T-helper 17 cell (primary cell): ENCODE measurements at regions not wholly inside any gene's neighbourhood (a gene's known extent, or its start where the extent isn't known, plus 50 kb on each side); places are given as distances from the start of the nearest gene placed in this dataset.

ENCODE experiments used
- ATAC-seq: fragments of 150-1000 bp; cut with Tn5 transposase; 2 replicates; pipeline ENCODE4 v1.10.0; 2021; ENCODE audit warnings: mild to moderate bottlenecking, moderate library complexity
- DNase-seq, 3 donors: peaks; one replicate each; pipeline versions ENCODE4 v3.0.0 to v3.0.0-alpha.2; 2020 to 2021
- H3K9me3 ChIP-seq: one replicate; pipeline ENCODE4 v1.7.0; 2013; ENCODE audit warnings: low read length, mild to moderate bottlenecking; ENCODE audit not compliant: control insufficient read depth, poor library complexity, severe bottlenecking
- H3K27ac Mint-ChIP-seq: one replicate; pipeline ENCODE4 v1.8.0; 2022; ENCODE audit warnings: mild to moderate bottlenecking, moderate library complexity, mixed read lengths
- H3K27me3 Mint-ChIP-seq: one replicate; pipeline ENCODE4 v1.8.0; 2022; ENCODE audit warnings: mixed read lengths
- H3K36me3 Mint-ChIP-seq: one replicate; pipeline ENCODE4 v1.8.0; 2022; ENCODE audit warnings: low read depth, mixed read lengths
- H3K4me1 Mint-ChIP-seq: one replicate; pipeline ENCODE4 v1.8.0; 2022; ENCODE audit warnings: mild to moderate bottlenecking, mixed read lengths
- H3K4me3 Mint-ChIP-seq: one replicate; pipeline ENCODE4 v1.8.0; 2022; ENCODE audit warnings: mild to moderate bottlenecking, moderate library complexity, mixed read lengths

DNA sequence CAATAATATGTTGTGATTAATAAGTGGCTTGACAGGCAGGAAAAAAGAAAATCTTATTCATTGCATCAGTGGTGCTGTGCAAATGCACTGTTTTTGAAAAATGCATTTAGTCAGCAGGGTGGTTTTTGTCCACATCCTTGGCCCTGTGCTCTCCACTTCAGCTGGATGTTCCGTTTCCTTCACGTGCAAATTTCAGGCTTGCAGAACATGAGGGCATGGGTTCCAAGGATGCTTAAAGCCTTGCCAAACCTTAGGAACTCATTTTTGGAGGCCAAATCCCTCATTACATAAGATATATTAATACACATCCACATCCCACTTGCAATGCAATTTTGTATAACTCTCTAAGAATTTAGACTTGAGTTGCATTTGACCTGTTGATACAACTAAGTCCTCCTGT lies 410.1 kb downstream of the PRDM2 start:
- H3K4me3 Mint-ChIP-seq, result no peak overlapping the region
- H3K27me3 Mint-ChIP-seq, result peaks cover 18% of the 10 kb centered on the region
- no peaks in the 10 kb centered on the region for H3K4me1 Mint-ChIP-seq
- no peak for DNase-seq
- H3K9me3 ChIP-seq, result no peaks in the 10 kb centered on the region
- no peaks in the 10 kb centered on the region for H3K36me3 Mint-ChIP-seq
- no peak overlapping the region for H3K27ac Mint-ChIP-seq
- ATAC-seq, result no peak

DNA sequence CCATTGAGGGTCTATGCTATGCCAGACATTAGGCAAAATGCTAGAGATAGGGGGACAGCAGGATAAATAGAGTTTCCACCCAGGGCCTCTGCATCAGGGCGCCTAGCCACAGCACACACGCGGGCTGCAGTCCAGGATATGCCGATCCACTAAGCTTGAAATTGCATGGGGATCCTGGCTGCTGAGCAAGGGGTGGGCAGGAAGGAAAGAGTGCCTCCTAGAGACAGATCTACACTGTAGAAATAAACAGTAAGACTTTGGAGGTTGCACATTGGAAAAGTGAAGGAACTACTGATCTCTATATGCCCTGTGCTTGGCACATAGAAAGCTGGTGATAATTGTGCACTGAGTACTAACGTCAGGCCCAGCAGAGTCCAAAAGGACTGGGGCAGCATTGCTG lies 411.1 kb downstream of the PRDM2 start:
- ATAC-seq (no peak), DNase-seq (no peak)
- Mint-ChIP-seq H3K27me3 (peaks cover 25% of the 10 kb centered on the region), H3K36me3 (no peaks in the 10 kb centered on the region), H3K4me1 (no peaks in the 10 kb centered on the region), H3K27ac (no peak overlapping the region), H3K4me3 (no peak overlapping the region)
- H3K9me3 ChIP-seq, result no peaks in the 10 kb centered on the region

DNA sequence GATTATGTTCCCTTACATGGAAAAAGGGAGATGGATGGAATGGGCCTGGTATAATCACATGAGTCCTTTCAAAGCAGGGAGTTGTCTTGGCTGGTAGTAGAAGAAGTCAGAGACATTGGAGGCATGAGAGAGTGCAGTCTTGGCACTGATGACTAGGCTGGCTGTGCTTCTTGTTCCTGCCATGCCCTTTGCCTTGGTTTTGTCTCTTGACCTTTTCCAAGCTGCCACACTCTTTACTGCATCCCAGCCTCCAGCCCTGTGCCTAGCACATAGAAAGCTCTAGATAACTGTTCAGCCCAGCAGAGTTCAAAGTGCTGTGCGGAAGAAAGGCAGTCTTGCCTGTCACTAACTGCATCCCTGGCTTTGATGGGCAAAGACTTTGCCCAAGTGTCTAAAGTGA lies 412.6 kb downstream of the PRDM2 start:
- Mint-ChIP-seq H3K27ac (no peak overlapping the region), H3K27me3 (peaks cover 25% of the 10 kb centered on the region), H3K4me3 (no peak overlapping the region), H3K4me1 (no peaks in the 10 kb centered on the region), H3K36me3 (no peaks in the 10 kb centered on the region)
- no peak for ATAC-seq
- no peaks in the 10 kb centered on the region for H3K9me3 ChIP-seq
- DNase-seq, result no peak

DNA sequence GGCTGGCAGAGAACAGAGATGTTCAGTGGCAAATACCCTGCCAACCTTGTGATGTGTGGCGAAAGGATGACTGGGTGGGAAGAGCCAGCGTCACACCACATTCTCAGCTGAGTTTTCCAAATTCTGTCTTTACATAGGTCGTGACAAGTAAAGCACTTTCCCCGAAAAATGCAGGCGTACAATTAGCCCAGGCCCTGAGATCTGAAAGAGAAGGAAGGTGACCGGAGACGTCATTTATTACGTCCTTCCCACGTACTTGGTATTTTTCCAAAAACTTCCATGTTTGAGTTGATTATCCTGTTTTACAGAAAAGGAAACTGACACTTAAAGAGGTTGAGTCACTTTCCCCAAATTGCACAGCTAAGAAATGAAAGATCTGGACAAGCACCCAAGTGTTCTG lies 413.3 kb downstream of the PRDM2 start:
- no peak overlapping the region for H3K27ac Mint-ChIP-seq
- H3K36me3 Mint-ChIP-seq, result no peaks in the 10 kb centered on the region
- H3K27me3 Mint-ChIP-seq, result peaks cover 25% of the 10 kb centered on the region
- no peaks in the 10 kb centered on the region for H3K9me3 ChIP-seq
- no peak for ATAC-seq
- no peak for DNase-seq
- H3K4me1 Mint-ChIP-seq, result no peaks in the 10 kb centered on the region
- H3K4me3 Mint-ChIP-seq, result no peak overlapping the region

DNA sequence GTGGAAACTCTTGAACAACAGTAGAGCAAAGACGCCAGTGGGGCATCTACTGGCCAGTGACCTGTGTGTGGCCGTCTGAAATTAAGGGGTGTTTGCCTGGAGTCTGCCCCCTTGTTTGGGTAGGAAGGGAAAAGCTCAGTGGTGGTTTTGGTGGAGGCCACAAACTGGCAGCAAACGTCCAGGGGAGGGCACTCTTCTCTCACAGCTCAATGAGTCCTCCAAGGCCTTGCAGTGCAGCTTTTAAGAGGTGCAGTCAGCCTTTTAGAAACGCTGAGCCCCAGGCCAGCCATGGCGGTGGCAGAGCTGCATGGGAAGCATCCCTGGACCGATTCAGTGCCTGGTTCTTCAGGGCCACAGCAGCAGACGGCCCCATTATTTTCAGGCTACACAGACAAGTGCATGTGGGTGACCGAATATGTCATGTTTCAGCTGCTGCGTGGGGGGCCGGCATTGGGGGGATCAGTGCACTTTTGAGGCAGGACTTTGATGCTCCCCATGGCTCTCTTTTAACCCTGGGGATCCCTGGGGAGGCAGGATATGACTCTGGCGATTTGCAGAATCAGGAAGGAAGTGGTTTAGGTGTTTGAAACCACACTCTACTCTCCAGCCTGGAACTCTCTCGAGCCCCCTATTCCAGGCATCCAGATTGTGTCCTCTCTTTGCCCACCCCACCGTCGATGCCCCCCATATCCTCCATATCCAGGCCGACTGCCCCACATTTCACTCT lies 414.0 kb downstream of the PRDM2 start:
- Mint-ChIP-seq H3K27me3 (peaks cover 25% of the 10 kb centered on the region), H3K4me1 (no peaks in the 10 kb centered on the region), H3K36me3 (no peaks in the 10 kb centered on the region), H3K4me3 (no peak overlapping the region), H3K27ac (no peak overlapping the region)
- no peak for DNase-seq
- ATAC-seq, result no peak
- no peaks in the 10 kb centered on the region for H3K9me3 ChIP-seq

DNA sequence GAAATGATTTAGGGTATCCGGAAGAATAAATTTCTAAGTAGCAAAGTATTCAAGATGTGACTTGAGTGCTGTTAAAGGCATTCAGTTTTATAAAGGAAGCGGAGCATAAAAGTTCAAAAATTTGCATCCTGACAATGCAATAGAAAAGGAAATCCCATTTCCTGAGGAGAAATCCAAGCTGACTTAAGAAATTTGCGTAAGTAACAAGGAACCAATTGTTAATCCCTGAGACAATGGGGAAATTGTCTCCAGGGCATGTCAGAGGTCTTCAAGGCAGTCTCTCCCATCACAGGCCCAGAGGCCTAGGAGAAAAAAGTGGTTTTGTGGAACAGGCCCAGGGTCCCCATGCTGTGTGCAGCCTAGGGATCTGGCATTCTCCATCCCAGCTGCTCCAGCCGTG lies 416.0 kb downstream of the PRDM2 start:
- Mint-ChIP-seq H3K4me1 (no peaks in the 10 kb centered on the region), H3K4me3 (no peak overlapping the region), H3K27me3 (peaks cover 25% of the 10 kb centered on the region), H3K36me3 (no peaks in the 10 kb centered on the region), H3K27ac (no peak overlapping the region)
- no peak for ATAC-seq
- no peaks in the 10 kb centered on the region for H3K9me3 ChIP-seq
- no peak for DNase-seq

DNA sequence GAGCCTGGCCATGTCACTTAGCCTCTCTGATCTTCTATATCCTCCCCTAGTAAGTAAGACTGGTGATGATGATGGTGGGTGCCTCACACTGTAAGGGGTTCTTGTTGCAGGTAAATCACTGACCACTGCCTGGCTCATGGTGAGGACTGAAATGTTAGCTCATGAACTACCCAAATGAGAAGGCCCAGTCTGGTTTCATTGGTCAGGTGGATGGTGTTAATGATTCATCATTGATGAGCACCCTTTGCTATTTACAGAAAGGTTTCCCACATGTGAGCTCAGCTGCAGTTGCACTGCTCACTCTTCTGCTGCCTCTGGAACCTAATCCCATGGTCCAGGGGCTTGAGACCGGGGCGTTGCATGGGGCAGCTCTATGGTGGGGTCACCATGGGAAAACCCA lies 417.7 kb downstream of the PRDM2 start:
- ATAC-seq (no peak), DNase-seq (no peak)
- no peak overlapping the region for H3K4me3 Mint-ChIP-seq
- no peaks in the 10 kb centered on the region for H3K9me3 ChIP-seq
- H3K36me3 Mint-ChIP-seq, result no peaks in the 10 kb centered on the region
- no peaks in the 10 kb centered on the region for H3K4me1 Mint-ChIP-seq
- no peak overlapping the region for H3K27ac Mint-ChIP-seq
- peaks cover 25% of the 10 kb centered on the region for H3K27me3 Mint-ChIP-seq

DNA sequence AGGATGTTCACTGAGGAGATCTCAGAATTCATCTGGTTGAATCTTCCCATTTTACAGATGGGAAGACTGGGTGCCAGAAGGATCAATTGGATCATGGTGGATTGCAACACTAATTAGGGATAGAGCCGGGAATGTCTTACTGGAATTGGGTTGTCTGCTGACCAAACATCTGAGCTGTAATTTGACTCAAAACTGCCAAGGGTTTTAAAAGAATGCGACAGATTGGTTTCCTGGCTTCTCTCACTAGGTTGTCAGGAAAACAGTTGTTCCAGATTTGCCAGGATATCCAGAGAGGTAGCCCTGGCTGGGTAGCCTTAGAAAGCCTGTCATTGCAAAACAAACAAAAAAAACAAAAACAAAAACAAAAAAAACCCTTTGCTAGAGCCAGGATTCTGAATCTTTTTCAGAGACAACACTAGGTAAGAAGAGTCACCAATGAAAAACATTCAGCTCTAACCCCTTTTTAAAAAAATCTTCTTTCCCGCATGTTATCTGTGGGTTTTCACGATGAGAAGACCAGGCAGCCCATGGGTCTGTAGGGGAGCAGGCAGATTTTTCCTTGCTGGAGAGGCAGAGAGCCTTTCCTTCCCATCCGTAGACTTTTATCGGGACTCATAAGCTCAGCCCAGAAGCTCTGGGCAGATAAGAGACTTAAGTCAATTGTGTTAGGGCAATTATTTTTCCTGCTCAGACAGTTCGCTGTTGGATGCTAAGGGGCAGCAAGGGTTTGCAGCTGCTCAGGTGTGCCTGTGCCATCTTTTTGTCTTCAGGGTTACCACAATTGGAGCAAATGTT lies 418.9 kb downstream of the PRDM2 start:
- H3K36me3 Mint-ChIP-seq, result no peaks in the 10 kb centered on the region
- H3K27ac Mint-ChIP-seq, result no peak overlapping the region
- H3K4me3 Mint-ChIP-seq, result no peak overlapping the region
- no peaks in the 10 kb centered on the region for H3K9me3 ChIP-seq
- no peak for ATAC-seq
- H3K27me3 Mint-ChIP-seq, result peaks cover 16% of the 10 kb centered on the region
- H3K4me1 Mint-ChIP-seq, result no peaks in the 10 kb centered on the region
- no peak for DNase-seq

DNA sequence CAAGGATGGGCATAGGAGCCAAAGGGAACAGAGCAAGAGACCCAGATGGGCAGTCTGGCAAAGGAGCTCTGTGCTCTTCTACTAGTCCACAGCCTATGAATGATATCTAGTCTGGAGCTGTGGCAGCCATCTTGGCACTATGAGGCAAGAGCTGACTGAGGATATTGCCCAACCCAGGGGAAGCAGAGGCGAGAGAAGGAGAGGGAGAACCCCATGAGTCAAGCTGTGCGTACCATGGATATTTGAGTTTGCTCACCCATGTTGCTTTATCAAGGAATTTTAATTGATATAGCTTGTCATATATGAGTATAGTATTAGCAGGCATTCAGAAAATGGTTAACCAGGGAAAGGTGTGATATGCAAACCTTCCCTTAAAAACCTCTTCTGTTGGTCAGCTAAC lies 420.9 kb downstream of the PRDM2 start:
- no peaks in the 10 kb centered on the region for H3K9me3 ChIP-seq
- DNase-seq (no peak), ATAC-seq (no peak)
- Mint-ChIP-seq H3K27me3 (peaks cover 8% of the 10 kb centered on the region), H3K4me3 (no peak overlapping the region), H3K27ac (no peak overlapping the region), H3K4me1 (no peaks in the 10 kb centered on the region), H3K36me3 (no peaks in the 10 kb centered on the region)

DNA sequence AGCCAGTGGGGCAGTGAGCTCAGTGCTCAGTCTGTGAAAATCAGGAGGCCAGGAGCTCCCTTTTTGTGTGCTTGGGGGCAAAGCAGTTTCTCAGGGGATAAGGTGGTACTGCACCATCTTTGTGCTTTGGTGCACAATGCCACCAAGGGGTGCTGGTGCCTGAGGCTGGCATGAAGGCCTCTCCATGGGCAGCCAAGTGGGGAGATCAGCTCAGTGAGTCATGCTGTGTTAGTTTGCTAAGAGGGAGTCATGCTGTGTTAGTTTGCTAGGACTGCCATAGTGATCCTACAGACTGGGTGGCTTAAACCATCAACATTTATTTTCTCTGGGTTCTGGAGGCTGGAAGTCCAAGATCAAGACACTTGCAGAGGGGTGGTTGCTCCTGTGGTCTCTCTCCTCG lies 428.1 kb downstream of the PRDM2 start:
- no peak overlapping the region for H3K27ac Mint-ChIP-seq
- ATAC-seq (no peak), DNase-seq (no peak)
- H3K27me3 Mint-ChIP-seq, result peaks cover 19% of the 10 kb centered on the region
- no peaks in the 10 kb centered on the region for H3K36me3 Mint-ChIP-seq
- H3K9me3 ChIP-seq, result no peaks in the 10 kb centered on the region
- no peaks in the 10 kb centered on the region for H3K4me1 Mint-ChIP-seq
- no peak overlapping the region for H3K4me3 Mint-ChIP-seq

DNA sequence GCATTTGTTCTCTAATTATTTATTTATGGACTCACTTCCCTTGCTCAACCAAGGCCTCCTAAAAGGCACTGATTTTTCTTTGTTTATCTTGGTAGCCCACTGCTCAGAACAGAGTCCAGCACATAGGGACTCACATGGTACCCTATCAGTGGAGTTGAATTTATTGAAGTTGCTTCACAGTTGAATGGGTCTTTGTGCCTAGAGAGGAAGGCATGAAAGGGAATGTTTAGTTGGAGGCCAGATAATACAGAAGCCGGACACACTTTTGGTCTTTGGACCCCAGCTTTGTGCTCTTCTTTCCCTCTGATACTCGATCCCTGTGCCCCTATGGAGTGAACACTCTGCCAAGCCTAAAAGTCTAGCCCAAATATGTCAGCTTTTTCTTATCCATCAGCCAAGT lies 429.0 kb downstream of the PRDM2 start:
- peaks cover 17% of the 10 kb centered on the region for H3K27me3 Mint-ChIP-seq
- H3K4me3 Mint-ChIP-seq, result no peak overlapping the region
- ATAC-seq (no peak), DNase-seq (no peak)
- no peaks in the 10 kb centered on the region for H3K4me1 Mint-ChIP-seq
- H3K27ac Mint-ChIP-seq, result no peak overlapping the region
- no peaks in the 10 kb centered on the region for H3K36me3 Mint-ChIP-seq
- no peaks in the 10 kb centered on the region for H3K9me3 ChIP-seq

DNA sequence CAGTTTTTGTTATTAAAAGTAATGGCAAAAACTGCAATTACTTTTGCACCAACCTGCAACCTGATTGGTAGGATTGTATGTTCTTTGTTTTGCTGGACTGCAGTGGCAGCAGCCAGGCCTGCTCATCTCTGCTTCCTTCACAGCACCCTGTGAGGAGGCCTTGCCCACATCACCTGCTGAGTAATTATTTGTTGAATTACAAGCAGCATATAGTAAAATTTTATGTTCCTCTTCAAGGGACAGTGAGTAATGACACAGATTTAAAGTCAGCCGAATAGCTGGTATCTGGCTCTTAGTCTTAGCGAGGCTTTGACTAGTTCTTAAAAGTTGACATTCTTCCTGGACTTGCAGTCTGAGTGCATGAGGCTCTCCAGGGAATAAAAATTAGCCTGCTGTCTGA lies 435.1 kb downstream of the PRDM2 start:
- DNase-seq, result no peak
- Mint-ChIP-seq H3K27me3 (peaks cover 11% of the 10 kb centered on the region), H3K27ac (no peak overlapping the region), H3K4me3 (no peak overlapping the region), H3K36me3 (no peaks in the 10 kb centered on the region), H3K4me1 (no peaks in the 10 kb centered on the region)
- no peak for ATAC-seq
- no peaks in the 10 kb centered on the region for H3K9me3 ChIP-seq

DNA sequence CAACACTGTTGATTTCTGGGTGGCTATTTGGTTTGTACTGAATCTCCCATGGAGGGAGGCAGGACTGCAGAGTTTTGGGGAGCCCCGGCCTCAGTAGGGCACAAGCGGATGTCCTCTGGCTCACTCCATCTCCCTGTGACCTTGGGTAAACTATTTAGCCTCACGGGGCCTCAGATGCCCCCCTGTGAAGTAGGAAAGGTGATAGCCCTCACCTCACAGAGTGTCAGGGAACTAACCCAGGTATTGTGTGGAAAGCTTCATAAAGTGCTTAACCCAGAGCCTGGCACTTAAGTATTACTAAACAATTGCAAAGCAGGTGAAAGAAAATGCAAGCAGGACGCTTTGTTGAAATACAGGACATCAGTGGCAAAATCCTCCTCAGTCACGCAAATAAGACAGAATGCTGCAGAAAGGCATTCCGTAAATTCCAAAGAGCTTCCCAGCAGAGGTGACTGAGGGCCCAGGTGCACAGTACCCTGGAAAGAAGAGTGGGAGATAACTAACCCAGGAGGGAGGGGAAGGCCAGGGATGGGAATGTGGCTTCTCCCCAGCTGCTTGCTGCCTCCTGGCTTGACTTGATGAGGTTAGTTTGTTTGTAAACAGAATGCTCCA lies 436.3 kb downstream of the PRDM2 start:
- Mint-ChIP-seq H3K27me3 (peaks cover 11% of the 10 kb centered on the region), H3K4me3 (no peak overlapping the region), H3K36me3 (no peaks in the 10 kb centered on the region), H3K4me1 (no peaks in the 10 kb centered on the region), H3K27ac (no peak overlapping the region)
- no peak for ATAC-seq
- DNase-seq, result no peak
- no peaks in the 10 kb centered on the region for H3K9me3 ChIP-seq
